H1 (cell line): ENCODE measurements at regions not wholly inside any gene's neighbourhood (a gene's known extent, or its start where the extent isn't known, plus 50 kb on each side); places are given as distances from the start of the nearest gene placed in this dataset.

Experiments used
- TF ChIP-seq, protein P1 (sequence below): IDR thresholded peaks from 2 replicates; pipeline ENCODE4 v1.6.1; 2011; ENCODE audit warnings: low read depth, mild to moderate bottlenecking, low read length; ENCODE audit not compliant: insufficient read depth

GRCh38 chr2:147095376-147095775, 749.5 kb upstream of the ACVR2A start (continued):
- TF ChIP-seq, protein P1, sequence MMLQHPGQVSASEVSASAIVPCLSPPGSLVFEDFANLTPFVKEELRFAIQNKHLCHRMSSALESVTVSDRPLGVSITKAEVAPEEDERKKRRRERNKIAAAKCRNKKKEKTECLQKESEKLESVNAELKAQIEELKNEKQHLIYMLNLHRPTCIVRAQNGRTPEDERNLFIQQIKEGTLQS = no peak
